Activated CD8-positive, alpha-beta memory T cell treated with anti-CD3 and anti-CD28 coated beads, Interleukin-2, amount 10 ng/mL, durations not matched to agents 7 days and 5 days (primary cell): ENCODE measurements at regions not wholly inside any gene's neighbourhood (a gene's known extent, or its start where the extent isn't known, plus 50 kb on each side); places are given as distances from the start of the nearest gene placed in this dataset.

ENCODE experiments used
- ATAC-seq: fragments of 150-1000 bp; cut with Tn5 transposase; one replicate; pipeline ENCODE4 v1.10.0; 2021; ENCODE audit warnings: moderate library complexity
- CTCF ChIA-PET: fragments of 350-600 bp; sonication (Branson Sonifier 250); formaldehyde crosslinking; loops from one replicate; lab custom pipeline; 2021; ENCODE audit warnings: antibody characterized with exemption; lab: Charles Lee
- DNase-seq: peaks from one replicate; pipeline ENCODE4 v3.0.0-alpha.2; 2020
- H3K27ac Mint-ChIP-seq: one replicate; pipeline ENCODE4 v1.8.0; 2021; ENCODE audit warnings: mild to moderate bottlenecking, mixed read lengths
- H3K27me3 Mint-ChIP-seq: one replicate; pipeline ENCODE4 v1.8.0; 2021; ENCODE audit warnings: mixed read lengths
- H3K36me3 Mint-ChIP-seq: one replicate; pipeline ENCODE4 v1.8.0; 2021; ENCODE audit warnings: mild to moderate bottlenecking, mixed read lengths
- H3K4me1 Mint-ChIP-seq: one replicate; pipeline ENCODE4 v1.8.0; 2021; ENCODE audit warnings: mixed read lengths
- H3K4me3 Mint-ChIP-seq: one replicate; pipeline ENCODE4 v1.8.0; 2021; ENCODE audit warnings: mild to moderate bottlenecking, moderate library complexity, mixed read lengths
- H3K9me3 Mint-ChIP-seq: one replicate; pipeline ENCODE4 v1.8.0; 2022; ENCODE audit warnings: low read depth, mixed read lengths

- no peak for ATAC-seq
- CTCF ChIA-PET, result no interaction called here
- Mint-ChIP-seq H3K4me1 (no peaks in the 10 kb centered on the region), H3K4me3 (no peak overlapping the region), H3K9me3 (no peaks in the 10 kb centered on the region), H3K27ac (no peak overlapping the region), H3K27me3 (no peaks in the 10 kb centered on the region), H3K36me3 (no peaks in the 10 kb centered on the region)
- DNase-seq, result no peak
Observed at GRCh38 chr18:67232406-67232805, 284.1 kb downstream of the DSEL start.

- peaks cover 8% of the 10 kb centered on the region for H3K27me3 Mint-ChIP-seq
- no peak overlapping the region for H3K27ac Mint-ChIP-seq
- CTCF ChIA-PET, result no interaction called here
- ATAC-seq (no peak), DNase-seq (no peak)
- H3K9me3 Mint-ChIP-seq, result no peaks in the 10 kb centered on the region
- H3K4me1 Mint-ChIP-seq, result no peaks in the 10 kb centered on the region
- H3K36me3 Mint-ChIP-seq, result no peaks in the 10 kb centered on the region
- H3K4me3 Mint-ChIP-seq, result no peak overlapping the region
Observed at GRCh38 chr18:67222887-67223286, 293.6 kb downstream of the DSEL start.

- no peaks in the 10 kb centered on the region for H3K9me3 Mint-ChIP-seq
- no peaks in the 10 kb centered on the region for H3K4me1 Mint-ChIP-seq
- peaks cover 8% of the 10 kb centered on the region for H3K27me3 Mint-ChIP-seq
- H3K36me3 Mint-ChIP-seq, result no peaks in the 10 kb centered on the region
- CTCF ChIA-PET, result no interaction called here
- H3K27ac Mint-ChIP-seq, result no peak overlapping the region
- no peak for ATAC-seq
- no peak overlapping the region for H3K4me3 Mint-ChIP-seq
- no peak for DNase-seq
Observed at GRCh38 chr18:67219821-67220220, 296.7 kb downstream of the DSEL start.

- no peaks in the 10 kb centered on the region for H3K4me1 Mint-ChIP-seq
- H3K9me3 Mint-ChIP-seq, result no peaks in the 10 kb centered on the region
- no peak overlapping the region for H3K4me3 Mint-ChIP-seq
- ATAC-seq, result no peak
- CTCF ChIA-PET, result no interaction called here
- peaks cover 8% of the 10 kb centered on the region for H3K27me3 Mint-ChIP-seq
- no peak for DNase-seq
- H3K36me3 Mint-ChIP-seq, result no peaks in the 10 kb centered on the region
- no peak overlapping the region for H3K27ac Mint-ChIP-seq
Observed at GRCh38 chr18:67218556-67218955, 298.0 kb downstream of the DSEL start.

DNA sequence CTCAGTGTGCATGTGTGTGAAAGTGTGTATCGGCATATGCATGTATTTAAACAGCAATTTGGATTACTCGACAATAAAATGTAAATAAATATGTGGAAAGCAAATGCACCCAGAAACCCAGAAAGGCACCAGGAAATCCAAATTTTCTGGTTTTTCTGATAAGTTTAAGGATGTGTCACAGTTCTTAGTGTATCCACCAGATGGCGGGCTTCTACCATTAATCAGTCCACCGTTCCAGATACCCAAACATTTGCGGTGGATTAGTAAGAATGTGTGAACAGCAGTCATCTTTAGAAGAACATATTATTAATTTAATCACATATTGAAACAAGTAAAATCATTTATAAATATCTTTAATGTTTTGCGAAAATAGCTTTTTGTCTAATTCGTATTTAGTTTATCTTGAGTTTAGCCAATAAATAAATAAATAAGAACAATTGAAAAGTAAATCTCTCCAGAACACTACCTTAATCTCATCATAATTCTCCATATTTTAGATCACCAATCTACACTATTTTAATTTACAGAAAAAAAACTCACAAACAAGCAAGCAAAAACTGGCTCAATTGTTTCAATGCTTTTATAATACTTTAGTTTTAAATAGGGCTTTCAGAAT is 298.9 kb downstream of the DSEL start:
- no peak overlapping the region for H3K27ac Mint-ChIP-seq
- no peak overlapping the region for H3K4me3 Mint-ChIP-seq
- H3K9me3 Mint-ChIP-seq, result no peaks in the 10 kb centered on the region
- no peaks in the 10 kb centered on the region for H3K36me3 Mint-ChIP-seq
- peak; percentile 57 for DNase-seq
- peaks cover 8% of the 10 kb centered on the region for H3K27me3 Mint-ChIP-seq
- CTCF ChIA-PET, result interaction anchor here (1.4 kb wide), 1 partner anchor 1442 kb away, joined by 3 read pairs; no protein-coding TSS in a partner anchor
- ATAC-seq, result peak; percentile 74
- no peaks in the 10 kb centered on the region for H3K4me1 Mint-ChIP-seq

DNA sequence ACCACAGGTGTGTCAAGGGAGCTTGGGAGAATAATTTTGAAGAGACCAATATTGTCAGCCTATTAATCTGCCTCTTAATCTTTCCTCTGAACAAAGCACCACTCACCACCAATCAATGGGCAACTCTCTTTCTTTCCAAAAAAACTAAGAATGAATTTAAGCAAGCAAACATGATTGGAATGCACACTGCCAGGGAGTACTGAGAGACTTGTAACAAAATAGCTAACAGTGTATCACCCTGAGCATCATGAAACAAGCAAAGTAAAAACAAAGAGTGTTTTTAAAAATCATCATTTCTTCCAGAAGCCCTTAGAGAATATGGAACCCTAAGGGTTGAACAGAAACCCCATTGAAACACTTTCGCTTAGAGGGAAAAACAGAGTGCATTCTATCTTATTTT is 299.7 kb downstream of the DSEL start:
- no peaks in the 10 kb centered on the region for H3K36me3 Mint-ChIP-seq
- no peak for DNase-seq
- H3K9me3 Mint-ChIP-seq, result no peaks in the 10 kb centered on the region
- CTCF ChIA-PET, result interaction anchor here (1.4 kb wide), 1 partner anchor 1443 kb away, joined by 3 read pairs; no protein-coding TSS in a partner anchor
- H3K4me3 Mint-ChIP-seq, result no peak overlapping the region
- H3K27ac Mint-ChIP-seq, result no peak overlapping the region
- ATAC-seq, result no peak
- no peaks in the 10 kb centered on the region for H3K4me1 Mint-ChIP-seq
- peaks cover 8% of the 10 kb centered on the region for H3K27me3 Mint-ChIP-seq

DNA sequence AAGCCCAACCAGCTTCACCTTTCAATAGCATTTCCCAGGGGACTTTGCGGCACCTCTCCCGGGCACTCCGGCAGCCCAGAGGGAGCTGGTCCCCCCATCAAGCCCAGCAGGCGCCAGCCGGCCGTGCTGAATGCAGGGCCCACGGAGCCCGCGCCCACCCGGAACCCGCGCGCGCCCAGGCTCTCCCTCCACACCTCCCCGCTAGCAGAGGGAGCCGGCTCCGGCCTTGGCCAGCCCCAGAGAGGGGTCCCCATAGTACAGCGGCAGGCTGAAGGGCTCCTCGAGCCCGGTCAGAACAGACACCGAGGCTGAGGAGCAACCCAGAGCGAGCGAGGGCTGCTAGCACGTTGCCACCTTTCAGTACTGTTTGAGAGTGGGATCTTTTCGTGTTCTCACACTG is 300.8 kb downstream of the DSEL start:
- no peak for ATAC-seq
- CTCF ChIA-PET, result interaction anchor here (1.6 kb wide), 1 partner anchor 50 kb away, joined by 3 read pairs; no protein-coding TSS in a partner anchor
- no peaks in the 10 kb centered on the region for H3K9me3 Mint-ChIP-seq

DNA sequence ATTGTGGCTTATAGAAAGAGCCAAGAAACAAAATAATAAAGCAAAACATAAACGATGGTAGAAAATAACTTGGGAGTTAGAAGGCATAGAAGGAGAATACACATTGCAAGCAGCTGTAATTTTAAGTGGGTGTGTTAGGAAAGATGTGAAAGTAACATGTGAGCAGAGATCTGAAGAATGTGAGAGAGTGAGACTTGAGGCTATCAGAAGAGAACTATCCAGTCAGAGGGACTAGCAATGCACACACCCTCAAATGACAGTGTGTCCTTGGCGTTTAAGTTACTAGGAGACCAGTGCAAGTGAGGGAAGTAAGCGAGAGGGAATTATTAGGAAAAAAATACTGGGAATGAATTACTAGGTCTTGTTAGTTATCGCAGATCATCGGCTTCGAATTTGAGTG is 304.9 kb downstream of the DSEL start:
- DNase-seq, result no peak
- no peaks in the 10 kb centered on the region for H3K27me3 Mint-ChIP-seq
- H3K36me3 Mint-ChIP-seq, result no peaks in the 10 kb centered on the region
- H3K9me3 Mint-ChIP-seq, result no peaks in the 10 kb centered on the region
- H3K4me1 Mint-ChIP-seq, result no peaks in the 10 kb centered on the region
- H3K4me3 Mint-ChIP-seq, result no peak overlapping the region
- no peak overlapping the region for H3K27ac Mint-ChIP-seq
- CTCF ChIA-PET, result no interaction called here
- no peak for ATAC-seq

More for the DNA sequence above, 300.8 kb downstream of the DSEL start:
- no peak for DNase-seq
- H3K36me3 Mint-ChIP-seq, result no peaks in the 10 kb centered on the region
- H3K27me3 Mint-ChIP-seq, result peaks cover 7% of the 10 kb centered on the region
- no peaks in the 10 kb centered on the region for H3K4me1 Mint-ChIP-seq
- no peak overlapping the region for H3K27ac Mint-ChIP-seq
- no peak overlapping the region for H3K4me3 Mint-ChIP-seq

GRCh38 chr18:67200665-67201064 is 315.9 kb downstream of the DSEL start:
- CTCF ChIA-PET, result interaction anchor here (0.9 to 1.1 kb wide), 2 partner anchors 55 to 96 kb away, joined by 3 to 5 read pairs; no protein-coding TSS in a partner anchor

GRCh38 chr18:67199993-67200617 is 316.4 kb downstream of the DSEL start:
- H3K27ac Mint-ChIP-seq, result no peak overlapping the region
- H3K27me3 Mint-ChIP-seq, result peaks cover 3% of the 10 kb centered on the region
- DNase-seq (no peak), ATAC-seq (peak; percentile 81)
- no peaks in the 10 kb centered on the region for H3K36me3 Mint-ChIP-seq
- H3K4me1 Mint-ChIP-seq, result peaks cover 2% of the 10 kb centered on the region
- H3K4me3 Mint-ChIP-seq, result no peak overlapping the region
- H3K9me3 Mint-ChIP-seq, result no peaks in the 10 kb centered on the region
- CTCF ChIA-PET, result interaction anchor here (0.9 to 1.4 kb wide), 3 partner anchors 54 to 97 kb away, joined by 3 to 5 read pairs (median 3); no protein-coding TSS in a partner anchor

More at GRCh38 chr18:67200665-67201064, 315.9 kb downstream of the DSEL start:
- Mint-ChIP-seq H3K27me3 (peaks cover 3% of the 10 kb centered on the region), H3K27ac (no peak overlapping the region), H3K9me3 (no peaks in the 10 kb centered on the region), H3K4me1 (peaks cover 2% of the 10 kb centered on the region), H3K4me3 (no peak overlapping the region), H3K36me3 (no peaks in the 10 kb centered on the region)
- DNase-seq (no peak), ATAC-seq (no peak)

DNA sequence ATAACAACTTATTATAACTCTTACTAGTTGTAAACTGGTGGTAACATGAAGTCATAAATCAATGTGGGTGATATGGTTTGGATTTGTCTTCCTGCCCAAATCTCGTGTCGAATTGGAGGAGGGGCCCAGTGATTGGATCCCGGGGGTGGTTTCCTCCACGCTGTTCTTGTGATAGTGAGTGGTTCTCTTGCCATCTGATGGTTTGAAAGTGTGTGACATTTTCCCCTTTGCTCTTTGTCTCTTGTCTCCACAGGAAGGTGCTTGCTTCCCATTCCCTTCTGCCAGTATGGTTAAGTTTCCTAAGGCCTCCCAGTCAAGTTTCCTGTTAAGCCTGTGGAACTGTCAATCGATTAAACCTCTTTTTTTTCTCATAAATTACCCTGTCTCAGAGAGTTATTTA is 321.6 kb downstream of the DSEL start:
- no peak overlapping the region for H3K4me3 Mint-ChIP-seq
- DNase-seq, result no peak
- CTCF ChIA-PET, result no interaction called here
- peaks cover 3% of the 10 kb centered on the region for H3K27me3 Mint-ChIP-seq
- no peak overlapping the region for H3K27ac Mint-ChIP-seq
- H3K36me3 Mint-ChIP-seq, result no peaks in the 10 kb centered on the region
- H3K9me3 Mint-ChIP-seq, result no peaks in the 10 kb centered on the region
- H3K4me1 Mint-ChIP-seq, result peaks cover 3% of the 10 kb centered on the region
- ATAC-seq, result no peak

GRCh38 chr18:67192535-67192934 is 324.0 kb downstream of the DSEL start:
- Mint-ChIP-seq H3K4me3 (no peak overlapping the region), H3K4me1 (peaks cover 3% of the 10 kb centered on the region), H3K27me3 (peaks cover 3% of the 10 kb centered on the region), H3K27ac (no peak overlapping the region), H3K9me3 (no peaks in the 10 kb centered on the region), H3K36me3 (no peaks in the 10 kb centered on the region)
- no peak for ATAC-seq
- CTCF ChIA-PET, result no interaction called here
- DNase-seq, result no peak

DNA sequence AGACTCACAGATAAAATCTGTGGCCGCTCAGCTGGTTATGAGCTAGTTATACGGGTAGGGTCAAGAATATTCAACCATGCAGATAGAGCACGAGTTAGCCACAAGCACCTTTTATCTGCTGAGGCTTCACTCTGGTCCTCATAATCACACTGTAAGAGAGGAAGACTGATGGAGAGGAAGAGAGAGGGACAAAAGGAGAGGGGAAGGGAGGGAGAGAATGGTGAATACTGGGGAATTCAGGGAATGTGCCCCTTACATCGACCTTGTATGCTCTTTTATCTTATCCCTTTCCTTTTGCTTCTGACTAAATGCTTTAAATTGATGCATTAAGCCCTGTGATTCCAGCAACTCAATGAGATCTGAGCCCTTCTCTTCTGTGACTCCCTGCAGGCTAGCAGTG is 333.1 kb downstream of the DSEL start:
- no peak overlapping the region for H3K4me3 Mint-ChIP-seq
- no peak overlapping the region for H3K27ac Mint-ChIP-seq
- ATAC-seq (no peak), DNase-seq (no peak)
- CTCF ChIA-PET, result no interaction called here
- H3K9me3 Mint-ChIP-seq, result no peaks in the 10 kb centered on the region
- no peaks in the 10 kb centered on the region for H3K4me1 Mint-ChIP-seq
- peaks cover 6% of the 10 kb centered on the region for H3K27me3 Mint-ChIP-seq
- H3K36me3 Mint-ChIP-seq, result no peaks in the 10 kb centered on the region

DNA sequence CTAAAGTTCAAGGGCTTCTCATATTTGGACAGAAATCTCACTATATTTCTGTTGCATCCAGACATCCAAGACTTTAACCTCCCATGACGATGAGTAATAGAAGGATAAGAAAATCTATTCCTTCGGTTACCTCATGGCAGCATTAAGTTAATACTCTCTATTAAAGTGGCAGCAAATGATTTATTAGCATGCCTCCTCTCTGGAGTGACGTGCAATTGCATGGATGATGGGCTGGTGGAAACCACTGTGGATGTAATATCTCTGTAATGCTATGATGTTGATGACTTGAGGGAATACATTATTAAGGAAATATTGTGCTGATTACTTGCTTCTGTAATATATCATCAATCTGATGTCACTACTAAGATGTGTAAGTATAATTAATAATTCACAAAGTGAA is 336.8 kb downstream of the DSEL start:
- peaks cover 6% of the 10 kb centered on the region for H3K27me3 Mint-ChIP-seq
- CTCF ChIA-PET, result no interaction called here
- no peaks in the 10 kb centered on the region for H3K4me1 Mint-ChIP-seq
- no peak overlapping the region for H3K4me3 Mint-ChIP-seq
- ATAC-seq (no peak), DNase-seq (no peak)
- H3K27ac Mint-ChIP-seq, result no peak overlapping the region
- H3K9me3 Mint-ChIP-seq, result no peaks in the 10 kb centered on the region
- H3K36me3 Mint-ChIP-seq, result no peaks in the 10 kb centered on the region
